ENCODE measurements at regions not wholly inside any gene's neighbourhood (a gene's known extent, or its start where the extent isn't known, plus 50 kb on each side); places are given as distances from the start of the nearest gene placed in this dataset.
A peak's percentile ranks its signal among the peaks of the same experiment; 100 is the strongest.
"Not testable (repeated sequence)": the region's sequence is repeated elsewhere in the genome, so short reads cannot be mapped to it uniquely, and the experiment has no call there.

- no peak for DNase-seq
Measured at GRCh38 chr3:38964646-38965045, 87.1 kb downstream of the SCN11A start.

DNA sequence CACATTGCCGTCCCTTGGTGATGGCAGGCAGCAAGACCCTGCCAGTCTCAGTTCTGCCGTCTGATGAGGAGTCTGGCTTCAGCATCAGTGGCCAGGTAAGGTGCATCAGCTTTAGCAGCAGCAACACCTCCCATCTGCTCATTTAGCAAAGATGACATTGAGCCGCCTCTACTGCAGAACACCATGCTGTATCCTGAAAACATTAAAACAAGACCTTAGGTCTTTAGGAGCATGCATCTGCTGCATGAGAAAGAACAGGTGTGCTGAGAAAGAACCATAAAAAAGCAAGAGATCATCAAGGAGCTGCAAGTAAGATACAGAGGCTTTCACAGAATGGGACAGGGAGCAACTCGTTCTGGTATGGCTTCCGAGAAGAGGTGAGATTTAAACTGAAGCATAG, 87.5 kb downstream of the SCN11A start:
- no peak for DNase-seq

GRCh38 chr3:38960953-38961622, 90.7 kb downstream of the SCN11A start:
- DNase-seq = peak; percentile 51

- peak; percentile 33 for DNase-seq
Measured at GRCh38 chr3:38960042-38960622, 91.6 kb downstream of the SCN11A start.

DNA sequence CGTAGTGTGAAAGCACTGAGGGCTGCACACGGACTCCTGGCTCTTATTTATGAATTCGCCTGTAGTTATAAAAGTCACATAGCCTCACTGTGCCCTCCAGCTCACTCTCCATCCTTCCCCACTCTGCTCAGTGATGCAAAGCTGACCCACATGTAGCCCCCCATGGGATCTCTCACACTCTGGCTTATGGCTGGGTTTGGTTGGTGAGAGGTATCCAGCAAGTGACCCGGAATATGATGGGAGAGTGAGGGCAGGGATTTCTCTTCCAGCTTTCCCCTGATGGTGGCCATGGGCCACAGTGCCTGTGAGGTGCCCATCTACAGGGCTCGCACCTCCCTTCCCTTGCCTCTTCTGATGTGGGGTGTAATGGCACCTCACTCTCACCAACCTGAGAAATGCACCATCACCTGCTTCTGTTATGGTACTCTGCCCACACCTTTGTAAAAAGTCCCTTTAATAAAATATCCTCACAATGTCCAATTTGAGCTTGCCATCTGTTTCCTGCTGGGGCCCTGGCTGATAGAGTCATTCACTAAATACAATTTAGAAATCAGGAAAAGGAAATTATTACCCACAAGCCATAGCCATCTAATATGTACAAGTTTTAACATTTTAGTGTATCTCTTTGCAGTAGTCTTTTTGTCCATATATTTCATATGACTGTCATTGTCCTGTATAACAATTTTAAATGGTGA, 93.6 kb downstream of the SCN11A start:
- no peak for DNase-seq

GRCh38 chr3:38957296-38957695, 94.4 kb downstream of the SCN11A start:
- DNase-seq = no peak

- DNase-seq = no peak
Measured at GRCh38 chr3:38952721-38953120, 99.0 kb downstream of the SCN11A start.

DNA sequence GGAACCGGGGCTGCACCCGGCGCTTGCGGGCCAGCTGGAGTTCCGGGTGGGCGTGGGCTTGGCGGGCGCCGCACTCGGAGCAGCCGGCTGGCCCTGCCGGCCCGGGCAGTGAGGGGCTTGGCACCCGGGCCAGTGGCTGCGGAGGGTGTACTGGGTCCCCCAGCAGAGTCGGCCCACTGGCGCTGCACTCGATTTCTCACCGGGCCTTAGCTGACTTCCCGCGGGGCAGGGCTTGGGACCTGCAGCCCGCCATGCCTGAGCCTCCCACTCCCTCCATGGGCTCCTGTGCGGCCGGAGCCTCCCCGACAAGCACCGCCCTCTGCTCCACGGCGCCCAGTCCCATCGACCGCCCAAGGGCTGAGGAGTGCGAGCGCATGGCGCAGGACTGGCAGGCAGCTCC, 100.6 kb downstream of the SCN11A start:
- not testable (repeated sequence) for DNase-seq

GRCh38 chr3:38950581-38950980, 101.2 kb downstream of the SCN11A start:
- DNase-seq = no peak

DNA sequence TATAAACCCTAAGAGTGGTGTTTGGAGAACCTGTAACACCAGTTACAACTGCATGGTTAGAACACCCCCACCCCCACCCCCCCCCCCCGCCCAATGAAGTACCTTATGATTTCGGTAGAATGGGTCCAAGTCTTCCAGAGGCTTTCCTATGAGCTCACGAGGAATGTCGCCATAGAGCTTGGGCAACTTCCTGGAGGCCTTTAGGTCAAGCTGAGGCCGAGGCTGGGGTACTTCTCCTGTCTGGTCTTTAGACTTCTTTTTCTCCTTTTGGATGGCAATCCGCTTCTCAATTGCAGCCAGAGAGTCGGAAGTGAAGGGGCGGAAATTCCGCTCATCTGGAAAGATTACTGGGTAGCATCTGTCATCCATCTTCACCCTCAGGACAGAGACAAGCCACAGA, 101.8 kb downstream of the SCN11A start:
- DNase-seq = no peak

DNA sequence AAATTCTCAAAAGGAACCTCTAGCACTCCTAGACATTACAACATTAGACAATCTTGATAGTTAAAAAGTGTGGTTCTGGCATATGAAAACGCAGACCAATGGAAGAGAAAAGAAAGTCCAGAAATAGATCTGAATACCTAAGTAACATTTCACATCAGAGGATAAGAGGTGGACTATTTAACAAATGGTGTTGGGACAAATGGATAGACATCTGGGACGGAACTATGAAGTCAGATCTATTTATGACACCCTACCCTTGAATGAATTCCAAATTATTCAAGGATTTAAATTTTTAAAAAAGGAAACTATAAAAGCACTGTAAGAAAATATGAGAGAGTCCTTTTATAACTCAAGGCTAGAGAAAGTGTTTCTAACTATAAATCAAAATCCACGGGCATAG, 111.3 kb downstream of the SCN11A start:
- DNase-seq = no peak

DNA sequence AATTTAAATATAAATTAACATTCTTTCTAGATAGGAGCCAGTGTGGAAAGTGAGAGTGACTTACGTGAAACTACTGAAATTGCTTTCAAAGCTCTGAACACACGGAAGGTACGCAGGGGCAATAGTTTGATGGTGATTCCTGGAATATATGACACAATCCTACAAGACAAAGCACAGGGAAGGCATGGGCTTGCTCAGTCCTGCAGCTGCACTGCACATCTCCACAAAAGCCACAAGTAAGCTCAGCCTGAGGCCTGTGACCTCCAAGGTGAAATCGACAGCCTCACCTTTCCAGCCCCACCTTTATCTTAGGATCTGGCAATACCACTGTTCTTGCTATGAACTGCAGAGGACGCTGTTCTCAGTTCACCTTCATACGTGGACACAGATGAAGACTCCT, 109.3 kb upstream of the SCN10A start:
- no peak for DNase-seq

DNA sequence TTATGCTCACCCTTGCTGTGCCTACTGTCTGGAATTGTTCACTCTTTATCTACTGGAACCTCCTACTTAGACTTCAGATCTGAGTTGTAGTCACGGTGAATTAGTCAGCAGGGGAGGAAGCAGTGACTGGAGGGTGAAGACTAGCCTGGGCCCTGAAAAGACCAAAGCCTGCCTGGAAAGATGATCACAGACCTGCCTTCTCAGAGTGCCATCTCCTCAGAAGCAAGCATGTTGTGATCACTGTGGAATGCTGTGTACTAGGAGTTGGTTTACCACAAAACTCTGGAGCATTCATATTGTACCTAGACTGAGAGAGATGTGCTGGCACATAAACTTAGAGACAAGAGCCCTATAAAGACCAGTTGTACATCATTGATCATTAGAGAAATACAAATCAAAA, 100.7 kb upstream of the SCN10A start:
- DNase-seq = no peak

DNA sequence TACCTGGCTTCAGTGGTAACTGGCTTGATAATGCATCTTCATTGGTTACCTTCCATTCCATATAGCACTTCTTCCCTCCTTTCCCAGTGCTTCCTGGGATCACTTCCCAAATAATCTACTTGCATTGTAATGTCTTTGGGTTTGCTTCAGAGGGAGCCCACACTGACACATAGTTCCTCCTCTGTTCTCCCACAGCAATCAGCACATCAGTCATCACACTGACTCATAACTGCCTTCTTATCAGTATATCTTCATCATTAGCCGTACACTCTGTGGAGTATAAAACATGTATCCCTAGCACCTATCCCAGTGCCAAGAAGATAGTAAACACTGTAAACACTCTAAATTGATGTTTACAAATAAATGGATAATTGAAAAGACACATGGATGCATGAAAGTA, 91.4 kb upstream of the SCN10A start:
- DNase-seq = no peak

DNA sequence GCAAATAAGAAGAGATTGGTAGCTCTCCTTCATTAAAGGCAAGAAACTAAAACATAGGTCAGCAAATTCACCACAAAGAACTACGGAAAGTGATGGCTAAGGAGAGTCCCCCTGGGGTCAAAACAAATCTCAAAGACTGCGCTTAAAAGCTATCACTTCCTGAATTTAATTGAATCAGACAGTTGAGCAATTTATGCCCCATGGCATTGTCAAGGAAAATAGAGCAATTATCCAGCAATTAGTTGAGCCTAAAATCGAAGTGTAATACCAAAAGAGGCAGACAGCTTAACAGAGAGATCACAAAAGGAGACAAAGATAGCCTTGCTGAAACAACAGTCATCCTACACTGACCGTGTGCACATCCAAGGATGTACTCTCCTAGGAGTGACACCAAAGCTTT, 74.4 kb upstream of the SCN10A start:
- DNase-seq = no peak

- no peak for DNase-seq
Measured at GRCh38 chr3:38878646-38879045, 62.6 kb upstream of the SCN10A start.

Measured in DMS79 (cell line).